Naive thymus-derived CD4-positive, alpha-beta T cell (primary cell): ENCODE measurements at regions not wholly inside any gene's neighbourhood (a gene's known extent, or its start where the extent isn't known, plus 50 kb on each side); places are given as distances from the start of the nearest gene placed in this dataset.

ENCODE experiments used
- ATAC-seq: fragments of 150-1000 bp; cut with Tn5 transposase; 2 replicates; pipeline ENCODE4 v1.10.0; 2021; ENCODE audit warnings: mild to moderate bottlenecking, moderate library complexity
- CTCF ChIA-PET: fragments of 350-600 bp; sonication (Branson Sonifier 250); formaldehyde crosslinking; loops from one replicate; lab custom pipeline; 2021; ENCODE audit warnings: antibody characterized with exemption; lab: Charles Lee
- POLR2A ChIA-PET: fragments of 350-600 bp; sonication (Branson Sonifier 250); formaldehyde crosslinking; loops from one replicate; lab custom pipeline; 2021; ENCODE audit warnings: antibody characterized with exemption, inconsistent platforms; lab: Charles Lee
- DNase-seq, 9 donors: peaks; one replicate each; pipeline versions ENCODE4 v3.0.0 to v3.0.0-alpha.2; 2020 to 2022; ENCODE audit warnings: mixed read lengths in 1 of 9
- H3K27ac ChIP-seq: one replicate; pipeline ENCODE4 v1.7.0; 2013; ENCODE audit warnings: mild to moderate bottlenecking, low read depth, low read length, moderate library complexity
- H3K27me3 ChIP-seq, 2 donors: one replicate each; pipeline ENCODE4 v1.7.0; 2013; ENCODE audit warnings: low read length in 2 of 2, mild to moderate bottlenecking in 2 of 2, moderate library complexity in 2 of 2; ENCODE audit not compliant: control insufficient read depth in 2 of 2, insufficient read depth in 2 of 2
- H3K36me3 ChIP-seq, 3 experiments: 1 replicate in 2 of 3; 2 replicates in 1 of 3; pipeline ENCODE4 v1.7.0; 2013; ENCODE audit warnings: low read length in 3 of 3, mild to moderate bottlenecking in 3 of 3, moderate library complexity in 1 of 3; ENCODE audit not compliant: insufficient read depth in 3 of 3, control insufficient read depth in 2 of 3
- H3K4me1 ChIP-seq, 2 donors: one replicate each; pipeline ENCODE4 v1.7.0; 2013; ENCODE audit warnings: low read length in 2 of 2, mild to moderate bottlenecking in 2 of 2, moderate library complexity in 1 of 2; ENCODE audit not compliant: control insufficient read depth in 2 of 2, insufficient read depth in 2 of 2
- H3K4me3 ChIP-seq: 2 replicates; pipeline ENCODE4 v1.7.0; 2013; ENCODE audit warnings: mild to moderate bottlenecking, low read length
- H3K9me3 ChIP-seq, 3 experiments: 1 replicate in 2 of 3; 2 replicates in 1 of 3; pipeline ENCODE4 v1.7.0; 2013; ENCODE audit warnings: low read length in 3 of 3; ENCODE audit not compliant: control insufficient read depth in 2 of 3
- H3K27ac Mint-ChIP-seq, 9 donors: one replicate each; pipeline ENCODE4 v1.8.0; 2020 to 2022; ENCODE audit warnings: mixed read lengths in 9 of 9, mild to moderate bottlenecking in 8 of 9, moderate library complexity in 5 of 9, inconsistent platforms in 2 of 9
- H3K27me3 Mint-ChIP-seq, 5 donors: one replicate each; pipeline ENCODE4 v1.8.0; 2021 to 2022; ENCODE audit warnings: mixed read lengths in 5 of 5, mild to moderate bottlenecking in 1 of 5
- H3K36me3 Mint-ChIP-seq, 5 donors: one replicate each; pipeline ENCODE4 v1.8.0; 2020 to 2022; ENCODE audit warnings: mixed read lengths in 5 of 5, mild to moderate bottlenecking in 3 of 5, inconsistent platforms in 1 of 5
- H3K4me1 Mint-ChIP-seq, 7 donors: one replicate each; pipeline ENCODE4 v1.8.0; 2020 to 2022; ENCODE audit warnings: mixed read lengths in 7 of 7, mild to moderate bottlenecking in 3 of 7, inconsistent platforms in 1 of 7
- H3K4me3 Mint-ChIP-seq, 10 donors: one replicate each; pipeline ENCODE4 v1.8.0; 2020 to 2022; ENCODE audit warnings: mild to moderate bottlenecking in 10 of 10, mixed read lengths in 10 of 10, moderate library complexity in 6 of 10, inconsistent platforms in 2 of 10
- H3K9me3 Mint-ChIP-seq, 11 donors: one replicate each; pipeline ENCODE4 v1.8.0; 2020 to 2022; ENCODE audit warnings: mixed read lengths in 11 of 11, mild to moderate bottlenecking in 4 of 11, inconsistent platforms in 1 of 11, moderate library complexity in 1 of 11
- intact Hi-C, 2 donors: fragments of 100-400 bp; cut with micrococcal nuclease; formaldehyde crosslinking; loops; one replicate each; pipeline ENCODE4 v1.15.1; 2023

DNA sequence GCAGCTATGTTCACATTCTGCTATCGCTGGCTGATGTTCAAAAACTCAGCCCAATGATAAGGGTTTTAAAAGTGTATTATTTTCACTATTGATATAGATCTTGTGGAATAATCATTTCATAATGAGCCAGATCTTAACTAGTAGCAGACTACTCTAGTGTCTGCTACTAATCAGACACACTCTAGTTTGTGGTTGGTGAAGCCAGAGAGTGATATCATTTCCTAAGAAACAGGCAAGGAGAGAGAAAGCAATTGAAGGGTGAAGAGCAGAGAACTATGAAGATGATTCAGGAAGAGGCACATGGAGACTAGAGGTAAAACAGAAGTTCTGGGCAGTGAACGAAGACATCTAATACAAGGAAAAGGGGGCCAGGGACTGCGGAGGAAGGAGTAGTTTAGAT, 58.2 kb upstream of the BET1 start:
- H3K4me3 ChIP-seq: no peak overlapping the region
- Mint-ChIP-seq H3K36me3 (no peaks in the 10 kb centered on the region), H3K9me3 (peaks cover 0 to 1% (median 0%) of the 10 kb centered on the region in 11 donors), H3K27ac (no peak overlapping the region), H3K4me1 (peaks cover 0 to 13% (median 2%) of the 10 kb centered on the region in 7 donors), H3K4me3 (no peak overlapping the region), H3K27me3 (peaks cover 28 to 49% (median 43%) of the 10 kb centered on the region in 5 donors)
- peaks cover 0 to 9% of the 10 kb centered on the region in 2 donors for H3K4me1 ChIP-seq
- ATAC-seq (no peak), DNase-seq (no peak)
- ChIA-PET CTCF (no interaction called here), POLR2A (no interaction called here)
- intact Hi-C loops: no loop called here
- no peak overlapping the region for H3K27ac ChIP-seq
- no peaks in the 10 kb centered on the region for H3K36me3 ChIP-seq
- H3K9me3 ChIP-seq: no peaks in the 10 kb centered on the region
- no peaks in the 10 kb centered on the region for H3K27me3 ChIP-seq

DNA sequence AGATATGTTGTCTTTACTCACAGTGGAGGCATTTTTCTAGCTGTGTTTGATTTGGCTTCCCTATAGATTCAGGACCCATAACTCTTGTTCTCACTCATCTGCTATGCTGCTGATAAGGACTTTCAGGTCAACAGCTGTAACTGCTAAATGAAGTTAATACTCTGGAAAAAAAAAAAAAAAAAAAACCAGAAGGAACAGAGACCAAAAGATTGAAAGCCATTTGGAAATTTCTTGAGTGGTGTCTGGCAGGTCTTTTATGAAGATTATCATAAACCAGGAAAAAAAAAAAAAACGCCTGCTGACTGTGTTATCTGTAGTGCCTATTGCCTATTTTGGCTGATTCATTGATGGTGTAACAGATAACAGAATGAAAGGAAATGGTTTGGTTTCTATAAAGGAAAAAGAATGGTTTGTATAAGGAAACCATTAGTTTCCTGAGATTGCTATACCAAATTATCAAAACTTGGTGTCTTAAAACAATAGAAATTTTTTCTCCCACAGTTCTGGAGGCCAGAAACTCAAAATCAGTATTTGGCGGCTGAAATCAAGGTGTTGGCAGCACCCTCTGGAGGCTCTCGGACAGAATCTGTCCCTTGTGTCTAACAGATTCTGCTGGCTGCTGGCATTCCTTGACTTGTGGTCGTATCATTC, 60.5 kb upstream of the BET1 start:
- no peaks in the 10 kb centered on the region for H3K36me3 Mint-ChIP-seq
- H3K36me3 ChIP-seq: no peaks in the 10 kb centered on the region
- CTCF ChIA-PET: interaction anchor here (1.3 kb wide), 1 partner anchor 8 kb away, joined by 3 read pairs; no protein-coding TSS in a partner anchor
- intact Hi-C loops: no loop called here
- ATAC-seq (no peak), DNase-seq (no peak)
- H3K4me3 Mint-ChIP-seq: no peak overlapping the region
- peaks cover 41 to 51% (median 44%) of the 10 kb centered on the region in 5 donors for H3K27me3 Mint-ChIP-seq
- no peak overlapping the region for H3K27ac ChIP-seq
- peaks cover 0 to 9% of the 10 kb centered on the region in 2 donors for H3K4me1 ChIP-seq
- H3K9me3 Mint-ChIP-seq: peaks cover 0 to 1% (median 0%) of the 10 kb centered on the region in 11 donors
- H3K27me3 ChIP-seq: no peaks in the 10 kb centered on the region
- H3K4me3 ChIP-seq: no peak overlapping the region
- POLR2A ChIA-PET: no interaction called here
- H3K9me3 ChIP-seq: no peaks in the 10 kb centered on the region
- H3K27ac Mint-ChIP-seq: no peak overlapping the region
- peaks cover 0 to 13% (median 2%) of the 10 kb centered on the region in 7 donors for H3K4me1 Mint-ChIP-seq

DNA sequence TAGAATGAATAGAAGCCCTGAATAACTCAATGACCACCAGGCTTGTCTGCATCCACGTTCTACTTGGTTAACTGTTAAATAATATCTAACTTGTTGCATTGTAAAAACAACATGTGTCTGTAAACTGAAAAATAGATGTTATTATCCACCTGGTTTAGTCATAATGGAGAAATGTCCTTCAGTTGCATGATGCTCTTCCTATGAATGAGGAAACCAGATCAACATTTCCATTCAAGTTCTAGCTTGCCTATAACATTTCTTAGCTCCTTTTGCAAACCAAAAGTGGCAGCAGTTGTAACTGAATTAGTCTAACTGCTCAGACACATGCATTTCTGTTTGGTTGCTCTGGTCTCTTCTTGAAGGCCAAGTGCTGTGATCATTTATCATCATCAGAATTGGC, 62.9 kb upstream of the BET1 start:
- Histone ChIP-seq H3K36me3 (no peaks in the 10 kb centered on the region), H3K4me3 (no peak overlapping the region), H3K27ac (no peak overlapping the region), H3K27me3 (no peaks in the 10 kb centered on the region), H3K9me3 (no peaks in the 10 kb centered on the region), H3K4me1 (peaks cover 0 to 9% of the 10 kb centered on the region in 2 donors)
- peaks cover 0 to 10% (median 2%) of the 10 kb centered on the region in 7 donors for H3K4me1 Mint-ChIP-seq
- H3K36me3 Mint-ChIP-seq: no peaks in the 10 kb centered on the region
- ChIA-PET POLR2A (no interaction called here), CTCF (no interaction called here)
- H3K27me3 Mint-ChIP-seq: peaks cover 32 to 56% (median 35%) of the 10 kb centered on the region in 5 donors
- intact Hi-C loops: no loop called here
- no peak for DNase-seq
- no peak overlapping the region for H3K4me3 Mint-ChIP-seq
- no peak overlapping the region for H3K27ac Mint-ChIP-seq
- H3K9me3 Mint-ChIP-seq: peaks cover 0 to 1% (median 0%) of the 10 kb centered on the region in 11 donors
- ATAC-seq: no peak

DNA sequence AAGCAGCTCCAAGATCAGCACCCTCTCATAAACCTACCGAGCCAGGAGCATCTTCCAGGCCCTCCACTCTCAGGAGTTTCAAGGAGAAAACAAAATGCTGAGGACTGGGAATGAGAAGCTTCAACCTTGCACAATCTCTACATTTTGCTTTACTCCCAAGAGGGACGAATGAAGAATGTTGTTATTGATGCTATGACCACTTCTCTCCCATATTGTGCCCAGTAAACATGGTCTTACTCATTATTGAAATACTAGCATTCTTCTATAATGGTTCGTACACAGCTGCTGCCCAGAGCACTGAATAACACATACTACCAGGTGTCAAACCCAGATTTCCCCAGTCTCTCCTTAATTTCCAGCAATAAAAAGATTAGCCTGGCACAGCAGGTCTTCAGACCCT, 63.4 kb upstream of the BET1 start:
- Mint-ChIP-seq H3K36me3 (no peaks in the 10 kb centered on the region), H3K27ac (no peak overlapping the region), H3K27me3 (peaks cover 27 to 53% (median 31%) of the 10 kb centered on the region in 5 donors), H3K4me1 (peaks cover 0 to 10% (median 2%) of the 10 kb centered on the region in 7 donors), H3K9me3 (no peaks in the 10 kb centered on the region), H3K4me3 (no peak overlapping the region)
- intact Hi-C loops: no loop called here
- no peaks in the 10 kb centered on the region for H3K27me3 ChIP-seq
- DNase-seq: no peak
- ATAC-seq: no peak
- no peak overlapping the region for H3K27ac ChIP-seq
- no peaks in the 10 kb centered on the region for H3K36me3 ChIP-seq
- POLR2A ChIA-PET: no interaction called here
- H3K4me1 ChIP-seq: peaks cover 0 to 9% of the 10 kb centered on the region in 2 donors
- CTCF ChIA-PET: no interaction called here
- H3K9me3 ChIP-seq: no peaks in the 10 kb centered on the region
- H3K4me3 ChIP-seq: no peak overlapping the region

DNA sequence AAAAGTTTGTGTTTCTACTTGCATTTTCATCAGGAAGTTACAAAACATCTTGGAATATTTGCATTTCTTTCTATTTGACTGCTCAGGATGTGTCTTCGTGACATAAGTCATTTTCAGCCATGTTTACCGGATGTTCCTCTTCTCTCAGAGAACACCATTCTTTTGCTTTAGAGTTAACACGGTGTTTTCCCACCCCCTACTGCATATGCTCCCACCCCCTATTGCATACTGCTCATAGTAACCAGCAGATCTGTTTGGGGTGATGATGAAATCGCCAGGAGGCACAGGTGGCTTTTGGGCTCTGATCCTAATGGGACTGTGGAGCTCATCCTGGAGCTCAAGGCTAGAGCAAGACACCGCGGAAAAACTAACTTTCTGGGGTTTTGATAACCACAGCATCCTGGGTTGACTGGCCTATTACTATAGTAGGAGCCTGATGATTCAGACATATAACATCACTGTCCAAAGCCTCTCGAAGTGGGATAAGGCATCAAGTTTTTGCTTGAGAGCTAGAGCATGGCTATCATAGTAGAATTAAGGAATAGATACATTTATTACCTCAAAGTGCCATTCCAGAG, 65.1 kb upstream of the BET1 start:
- intact Hi-C loops: no loop called here
- no peaks in the 10 kb centered on the region for H3K9me3 ChIP-seq
- CTCF ChIA-PET: no interaction called here
- peaks cover 0 to 10% (median 2%) of the 10 kb centered on the region in 7 donors for H3K4me1 Mint-ChIP-seq
- H3K4me1 ChIP-seq: peaks cover 0 to 9% of the 10 kb centered on the region in 2 donors
- ATAC-seq (no peak), DNase-seq (no peak)
- H3K27ac Mint-ChIP-seq: no peak overlapping the region
- POLR2A ChIA-PET: no interaction called here
- H3K27me3 Mint-ChIP-seq: peaks cover 24 to 46% (median 34%) of the 10 kb centered on the region in 5 donors
- no peak overlapping the region for H3K27ac ChIP-seq
- no peaks in the 10 kb centered on the region for H3K36me3 Mint-ChIP-seq
- no peak overlapping the region for H3K4me3 Mint-ChIP-seq
- H3K4me3 ChIP-seq: no peak overlapping the region
- no peaks in the 10 kb centered on the region for H3K36me3 ChIP-seq
- H3K27me3 ChIP-seq: no peaks in the 10 kb centered on the region
- H3K9me3 Mint-ChIP-seq: no peaks in the 10 kb centered on the region

DNA sequence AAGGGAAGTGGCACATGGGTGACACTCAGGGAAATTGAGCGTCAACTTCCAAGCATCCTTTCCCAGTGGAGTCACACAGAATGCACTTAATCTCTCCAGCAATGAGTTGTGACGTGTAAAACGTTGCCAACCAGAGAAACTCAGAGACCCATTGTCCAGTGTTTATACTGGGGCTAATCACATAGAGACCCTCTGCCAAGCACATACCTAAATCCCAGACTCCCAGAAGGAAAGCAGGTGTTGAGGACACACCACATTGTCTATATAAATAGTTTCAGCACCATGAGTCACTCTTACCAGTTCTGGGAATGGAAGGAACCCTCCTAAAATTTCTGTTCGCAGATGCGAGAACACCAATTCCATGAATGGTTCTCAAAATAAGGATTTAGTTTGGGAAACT, 76.4 kb upstream of the BET1 start:
- Mint-ChIP-seq H3K9me3 (peaks cover 0 to 1% (median 0%) of the 10 kb centered on the region in 11 donors), H3K27ac (no peak overlapping the region), H3K27me3 (peaks cover 4 to 36% (median 21%) of the 10 kb centered on the region in 5 donors), H3K4me1 (peaks cover 0 to 2% (median 0%) of the 10 kb centered on the region in 7 donors), H3K36me3 (no peaks in the 10 kb centered on the region), H3K4me3 (no peak overlapping the region)
- Histone ChIP-seq H3K4me3 (no peak overlapping the region), H3K27me3 (no peaks in the 10 kb centered on the region), H3K9me3 (no peaks in the 10 kb centered on the region), H3K4me1 (no peaks in the 10 kb centered on the region), H3K27ac (no peak overlapping the region), H3K36me3 (no peaks in the 10 kb centered on the region)
- no peak for ATAC-seq
- DNase-seq: no peak
- CTCF ChIA-PET: no interaction called here
- intact Hi-C loops: no loop called here
- POLR2A ChIA-PET: no interaction called here

DNA sequence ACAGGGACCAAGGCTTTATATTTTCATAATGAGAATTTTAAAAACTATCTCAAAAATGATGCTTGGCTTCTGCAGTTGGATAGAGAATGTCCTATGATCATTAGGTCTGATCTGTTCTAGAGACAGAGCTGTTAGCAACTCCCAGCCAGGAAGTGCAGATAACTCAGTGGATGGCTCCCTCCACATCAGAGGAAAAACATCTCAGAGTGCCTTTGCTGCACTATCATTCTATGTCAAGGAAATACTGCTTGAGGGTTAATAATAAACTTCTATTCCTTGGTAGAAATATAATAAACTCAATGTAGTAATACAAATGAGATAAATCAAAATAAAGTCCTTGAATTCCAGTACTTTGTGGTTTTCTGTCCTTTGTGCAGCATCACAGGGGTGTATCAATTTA, 78.0 kb upstream of the BET1 start:
- DNase-seq: no peak
- POLR2A ChIA-PET: no interaction called here

More for the DNA sequence above, 78.0 kb upstream of the BET1 start:
- no peak overlapping the region for H3K4me3 Mint-ChIP-seq
- no peak overlapping the region for H3K27ac Mint-ChIP-seq
- H3K36me3 ChIP-seq: no peaks in the 10 kb centered on the region
- intact Hi-C loops: no loop called here
- no peak overlapping the region for H3K4me3 ChIP-seq
- no peaks in the 10 kb centered on the region for H3K4me1 ChIP-seq
- H3K9me3 Mint-ChIP-seq: peaks cover 0 to 1% (median 0%) of the 10 kb centered on the region in 11 donors
- ATAC-seq: no peak
- peaks cover 4 to 36% (median 20%) of the 10 kb centered on the region in 5 donors for H3K27me3 Mint-ChIP-seq
- H3K27me3 ChIP-seq: no peaks in the 10 kb centered on the region
- no peak overlapping the region for H3K27ac ChIP-seq
- H3K9me3 ChIP-seq: no peaks in the 10 kb centered on the region
- CTCF ChIA-PET: no interaction called here
- H3K4me1 Mint-ChIP-seq: peaks cover 0 to 2% (median 0%) of the 10 kb centered on the region in 7 donors
- no peaks in the 10 kb centered on the region for H3K36me3 Mint-ChIP-seq
